MM.1S (cell line): ENCODE measurements at regions not wholly inside any gene's neighbourhood (a gene's known extent, or its start where the extent isn't known, plus 50 kb on each side); places are given as distances from the start of the nearest gene placed in this dataset.

ENCODE experiments used
- DNase-seq: peaks from one replicate; pipeline ENCODE4 v3.0.0-alpha.2; 2015
- H2AFZ ChIP-seq: fragments of 300-600 bp; sonication (generic); 2 replicates; pipeline ENCODE4 v1.6.0; 2016; ENCODE audit warnings: antibody characterized with exemption, low read length
- H3F3A ChIP-seq: fragments of 300-600 bp; sonication (generic); 2 replicates; pipeline ENCODE4 v1.6.1; 2016; ENCODE audit warnings: mild to moderate bottlenecking, antibody characterized with exemption, low read length, moderate library complexity, mixed read lengths; ENCODE audit not compliant: insufficient read depth
- H3K27ac ChIP-seq: fragments of 300-600 bp; sonication (generic); 2 replicates; pipeline ENCODE4 v1.5.1; 2016; ENCODE audit warnings: mild to moderate bottlenecking, low read length
- H3K27me3 ChIP-seq: fragments of 300-600 bp; sonication (generic); replicated peaks from 2 replicates; pipeline ENCODE4 v1.6.0; 2016; ENCODE audit warnings: low read length; ENCODE audit not compliant: insufficient read depth
- H3K36me3 ChIP-seq: fragments of 300-600 bp; sonication (generic); replicated peaks from 2 replicates; pipeline ENCODE4 v1.6.1; 2016; ENCODE audit warnings: mild to moderate bottlenecking, low read length, mixed read lengths; ENCODE audit not compliant: insufficient read depth
- H3K4me1 ChIP-seq: fragments of 300-600 bp; sonication (generic); 2 replicates; pipeline ENCODE4 v1.6.1; 2016; ENCODE audit warnings: low read length, mixed read lengths
- H3K4me2 ChIP-seq: fragments of 300-600 bp; sonication (generic); 2 replicates; pipeline ENCODE4 v1.6.0; 2016; ENCODE audit warnings: low read depth, low read length
- H3K4me3 ChIP-seq: fragments of 300-600 bp; sonication (generic); 2 replicates; pipeline ENCODE4 v1.5.1; 2016; ENCODE audit warnings: low read length, mixed read lengths
- H3K79me2 ChIP-seq: fragments of 300-600 bp; sonication (generic); 2 replicates; pipeline ENCODE4 v1.6.1; 2016; ENCODE audit warnings: mixed run types, low read length, mixed read lengths
- H3K9ac ChIP-seq: fragments of 300-600 bp; sonication (generic); 2 replicates; pipeline ENCODE4 v1.6.1; 2016; ENCODE audit warnings: low read length, mixed read lengths
- H3K9me2 ChIP-seq: fragments of 300-600 bp; sonication (generic); replicated peaks from 2 replicates; pipeline ENCODE4 v1.6.1; 2016; ENCODE audit warnings: mild to moderate bottlenecking, low read length, mixed read lengths; ENCODE audit not compliant: insufficient read depth
- H3K9me3 ChIP-seq: fragments of 300-600 bp; sonication (generic); replicated peaks from 2 replicates; pipeline ENCODE4 v1.6.1; 2016; ENCODE audit warnings: mild to moderate bottlenecking, low read length, mixed read lengths; ENCODE audit not compliant: insufficient read depth
- H4K20me1 ChIP-seq: fragments of 300-600 bp; sonication (generic); 2 replicates; pipeline ENCODE4 v1.6.1; 2016; ENCODE audit warnings: mild to moderate bottlenecking, low read length, moderate library complexity, mixed read lengths; ENCODE audit not compliant: insufficient read depth
- EZH2 ChIP-seq: fragments of 300-600 bp; sonication (generic); optimal IDR thresholded peaks from 2 replicates; pipeline ENCODE3; 2017; ENCODE audit warnings: low read depth, mild to moderate bottlenecking, antibody characterized with exemption, low read length, mixed read lengths
- EZH2phosphoT487 ChIP-seq: fragments of 300-600 bp; sonication (generic); IDR thresholded peaks from 2 replicates; pipeline ENCODE4 v1.6.1; 2018; ENCODE audit warnings: antibody characterized with exemption, low read length
- TF ChIP-seq, protein P1 (sequence below): fragments of 300-600 bp; sonication (generic); IDR thresholded peaks from 2 replicates; pipeline ENCODE4 v1.5.1; 2016; ENCODE audit warnings: antibody characterized with exemption, low read length, mixed read lengths

GRCh38 chr7:18402488-18403183, 92.9 kb upstream of the HDAC9 start:
- TF ChIP-seq, protein P1, sequence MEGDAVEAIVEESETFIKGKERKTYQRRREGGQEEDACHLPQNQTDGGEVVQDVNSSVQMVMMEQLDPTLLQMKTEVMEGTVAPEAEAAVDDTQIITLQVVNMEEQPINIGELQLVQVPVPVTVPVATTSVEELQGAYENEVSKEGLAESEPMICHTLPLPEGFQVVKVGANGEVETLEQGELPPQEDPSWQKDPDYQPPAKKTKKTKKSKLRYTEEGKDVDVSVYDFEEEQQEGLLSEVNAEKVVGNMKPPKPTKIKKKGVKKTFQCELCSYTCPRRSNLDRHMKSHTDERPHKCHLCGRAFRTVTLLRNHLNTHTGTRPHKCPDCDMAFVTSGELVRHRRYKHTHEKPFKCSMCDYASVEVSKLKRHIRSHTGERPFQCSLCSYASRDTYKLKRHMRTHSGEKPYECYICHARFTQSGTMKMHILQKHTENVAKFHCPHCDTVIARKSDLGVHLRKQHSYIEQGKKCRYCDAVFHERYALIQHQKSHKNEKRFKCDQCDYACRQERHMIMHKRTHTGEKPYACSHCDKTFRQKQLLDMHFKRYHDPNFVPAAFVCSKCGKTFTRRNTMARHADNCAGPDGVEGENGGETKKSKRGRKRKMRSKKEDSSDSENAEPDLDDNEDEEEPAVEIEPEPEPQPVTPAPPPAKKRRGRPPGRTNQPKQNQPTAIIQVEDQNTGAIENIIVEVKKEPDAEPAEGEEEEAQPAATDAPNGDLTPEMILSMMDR = no peak
- TF ChIP-seq EZH2phosphoT487 (no peak), EZH2 (no peak)
- DNase-seq = no peak
- no peaks in the 10 kb centered on the region for H3K9me2 ChIP-seq
- H3K9ac ChIP-seq = no peak overlapping the region
- no peaks in the 10 kb centered on the region for H3K36me3 ChIP-seq
- H2AFZ ChIP-seq = no peak overlapping the region
- no peak overlapping the region for H3K4me2 ChIP-seq
- no peaks in the 10 kb centered on the region for H3F3A ChIP-seq
- H3K4me3 ChIP-seq = no peak overlapping the region
- H4K20me1 ChIP-seq = no peaks in the 10 kb centered on the region
- H3K9me3 ChIP-seq = no peaks in the 10 kb centered on the region
- H3K27me3 ChIP-seq = no peaks in the 10 kb centered on the region
- no peak overlapping the region for H3K27ac ChIP-seq
- H3K79me2 ChIP-seq = no peaks in the 10 kb centered on the region
- H3K4me1 ChIP-seq = no peaks in the 10 kb centered on the region

- Histone ChIP-seq H4K20me1 (no peaks in the 10 kb centered on the region), H2AFZ (no peak overlapping the region), H3K79me2 (no peaks in the 10 kb centered on the region), H3K4me3 (no peak overlapping the region), H3K27ac (no peak overlapping the region), H3K36me3 (no peaks in the 10 kb centered on the region), H3K4me1 (no peaks in the 10 kb centered on the region), H3F3A (no peaks in the 10 kb centered on the region), H3K9me2 (no peaks in the 10 kb centered on the region), H3K27me3 (no peaks in the 10 kb centered on the region), H3K9me3 (no peaks in the 10 kb centered on the region), H3K9ac (no peak overlapping the region), H3K4me2 (no peak overlapping the region)
- DNase-seq = no peak
- TF ChIP-seq EZH2 (no peak), EZH2phosphoT487 (no peak)
- TF ChIP-seq, protein P1 = no peak
These were observed 89.8 kb upstream of the HDAC9 start for GRCh38 chr7:18405726-18406125.

- no peak overlapping the region for H2AFZ ChIP-seq
- H3K4me3 ChIP-seq = no peak overlapping the region
- H3K79me2 ChIP-seq = no peaks in the 10 kb centered on the region
- H3K27me3 ChIP-seq = no peaks in the 10 kb centered on the region
- no peak overlapping the region for H3K27ac ChIP-seq
- no peaks in the 10 kb centered on the region for H3K9me3 ChIP-seq
- no peak overlapping the region for H3K4me2 ChIP-seq
- no peaks in the 10 kb centered on the region for H3K9me2 ChIP-seq
- no peak overlapping the region for H3K9ac ChIP-seq
- DNase-seq = no peak
- no peaks in the 10 kb centered on the region for H3K36me3 ChIP-seq
- no peaks in the 10 kb centered on the region for H3F3A ChIP-seq
- no peaks in the 10 kb centered on the region for H3K4me1 ChIP-seq
- no peaks in the 10 kb centered on the region for H4K20me1 ChIP-seq
- TF ChIP-seq EZH2phosphoT487 (no peak), EZH2 (no peak)
- TF ChIP-seq, protein P1 = no peak
These were observed 88.2 kb upstream of the HDAC9 start for GRCh38 chr7:18407385-18407784.
